ENCODE measurements at regions not wholly inside any gene's neighbourhood (a gene's known extent, or its start where the extent isn't known, plus 50 kb on each side); places are given as distances from the start of the nearest gene placed in this dataset.
"Not testable (repeated sequence)": the region's sequence is repeated elsewhere in the genome, so short reads cannot be mapped to it uniquely, and the experiment has no call there.

DNA sequence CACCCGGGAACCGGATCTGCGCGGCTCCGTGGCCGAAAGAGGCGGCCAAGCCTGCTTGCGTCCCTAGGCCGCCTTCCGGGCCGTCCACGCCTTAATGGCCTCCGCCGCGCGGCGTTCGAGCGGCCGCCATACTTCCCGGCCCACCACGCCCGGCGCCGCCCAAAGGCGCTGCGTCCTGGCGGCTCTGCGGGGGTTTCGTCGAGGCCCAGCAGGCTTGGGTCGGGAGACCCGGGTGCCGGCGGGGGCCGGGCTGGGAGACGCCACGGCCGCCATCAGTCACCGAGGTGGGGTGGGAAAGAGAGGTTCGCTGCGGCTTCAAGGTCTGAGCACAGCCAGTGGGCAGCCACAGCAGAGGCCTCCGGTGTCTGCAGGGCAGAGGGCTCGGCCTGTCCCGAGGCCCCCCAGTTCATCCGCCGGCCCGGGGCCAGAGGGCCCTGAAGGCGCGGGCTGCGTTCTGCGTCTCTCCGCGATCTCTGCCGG lies 545.8 kb upstream of the CDH10 start:
- DNase-seq (ENCODE audit: low spot score): no peak

- DNase-seq (ENCODE audit: low spot score): no peak
Observed at GRCh38 chr5:25181249-25181648, 536.5 kb upstream of the CDH10 start.

DNA sequence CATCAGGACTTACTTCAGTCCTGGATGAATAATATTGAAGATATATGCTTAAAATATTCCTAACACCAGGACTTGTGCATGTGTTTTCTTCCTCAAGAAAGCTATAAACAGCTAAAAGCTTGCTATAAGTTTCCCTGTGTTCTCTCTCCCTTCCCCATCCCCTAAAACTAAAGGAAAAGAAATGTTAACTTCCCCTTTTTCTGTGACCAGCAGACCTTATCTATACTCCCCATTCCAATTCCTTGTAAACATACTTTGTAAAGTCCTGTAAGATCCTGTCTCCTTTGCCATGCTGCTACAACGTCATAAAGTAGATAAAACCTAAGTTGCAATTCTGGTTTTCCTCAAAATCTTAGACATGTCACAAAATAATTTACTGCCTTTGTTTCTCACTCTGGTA lies 517.8 kb upstream of the CDH10 start:
- DNase-seq (ENCODE audit: low spot score): not testable (repeated sequence)

DNA sequence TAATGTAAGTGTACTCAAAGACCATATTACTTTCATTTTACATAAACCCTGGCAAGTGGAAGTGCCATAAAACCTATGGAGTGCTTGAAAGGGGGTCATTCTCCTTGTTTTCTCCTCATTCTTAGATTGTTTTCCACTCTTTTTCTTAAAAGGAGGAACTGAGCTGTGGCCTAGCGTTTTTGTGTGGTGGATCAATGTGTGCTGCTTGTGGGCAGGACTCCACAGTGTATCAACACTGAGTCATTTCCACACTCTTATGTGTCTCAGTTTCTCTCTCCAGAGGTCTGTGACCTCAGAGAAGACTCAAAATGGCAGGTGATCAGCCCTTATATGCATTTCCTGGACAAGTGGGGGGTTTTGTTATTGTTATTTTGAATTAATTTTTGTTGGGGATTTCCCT lies 516.1 kb upstream of the CDH10 start:
- no peak for DNase-seq (ENCODE audit: low spot score)

DNA sequence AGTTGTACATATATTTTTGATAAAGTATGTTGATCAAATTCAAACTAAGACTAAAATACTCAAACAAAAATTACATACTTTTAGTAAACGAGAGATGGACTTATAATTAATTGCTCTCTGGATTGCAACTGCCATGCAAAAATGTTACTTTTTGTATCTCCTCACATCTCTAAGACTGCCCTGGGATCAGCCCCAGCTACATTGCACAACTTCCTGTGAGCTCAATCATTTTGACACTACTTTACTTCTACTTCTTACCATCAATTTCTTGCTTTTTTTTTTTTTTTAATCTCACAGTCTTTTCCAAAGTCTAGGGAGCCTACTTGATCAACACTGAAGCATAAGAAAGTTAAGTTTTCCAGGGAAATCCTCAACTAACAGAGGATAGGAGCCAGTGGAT lies 506.0 kb upstream of the CDH10 start:
- DNase-seq (ENCODE audit: low spot score): no peak

GRCh38 chr5:25128606-25129005 lies 483.8 kb upstream of the CDH10 start:
- no peak for DNase-seq (ENCODE audit: low spot score)

GRCh38 chr5:25119650-25120049 lies 474.9 kb upstream of the CDH10 start:
- peak; percentile 0 for DNase-seq (ENCODE audit: low spot score)

DNA sequence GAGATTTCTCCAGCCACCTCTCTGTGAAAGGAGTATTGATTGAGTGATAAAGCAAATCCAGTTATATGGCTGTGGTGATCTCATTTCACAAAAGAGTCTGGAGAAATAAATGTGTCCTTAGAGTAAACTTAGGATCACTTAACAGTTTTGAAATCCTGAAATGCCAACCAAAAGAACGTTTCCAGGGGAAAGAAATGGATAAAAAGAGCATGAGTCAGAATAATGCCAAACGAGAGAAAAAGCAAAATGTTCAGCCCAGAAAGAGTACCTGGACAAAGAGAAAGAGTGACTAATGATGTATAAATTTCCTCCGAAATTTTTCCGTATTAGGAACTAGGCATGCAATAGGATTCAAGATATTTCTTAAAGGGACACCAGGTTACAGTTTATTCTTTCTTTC lies 463.1 kb upstream of the CDH10 start:
- no peak for DNase-seq (ENCODE audit: low spot score)

DNA sequence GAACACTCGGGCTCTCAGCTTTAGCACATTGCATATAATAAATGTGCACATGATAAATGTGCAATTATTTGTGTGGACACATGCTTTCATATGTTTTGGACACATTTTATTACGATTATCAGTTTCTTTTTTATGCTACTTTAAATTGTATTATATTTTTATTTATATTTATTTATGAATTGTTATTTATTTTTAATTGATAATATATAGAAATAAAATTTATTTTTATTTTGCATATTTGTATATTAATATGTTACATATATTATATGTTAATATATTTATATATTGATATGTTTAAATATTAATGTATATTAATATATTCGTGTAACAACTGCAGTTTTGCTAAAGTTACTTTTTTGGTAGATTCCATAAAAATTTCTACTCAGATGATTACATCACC lies 454.8 kb upstream of the CDH10 start:
- DNase-seq (ENCODE audit: low spot score): no peak

- no peak for DNase-seq (ENCODE audit: low spot score)
Observed at GRCh38 chr5:25095261-25095660, 450.5 kb upstream of the CDH10 start.

DNA sequence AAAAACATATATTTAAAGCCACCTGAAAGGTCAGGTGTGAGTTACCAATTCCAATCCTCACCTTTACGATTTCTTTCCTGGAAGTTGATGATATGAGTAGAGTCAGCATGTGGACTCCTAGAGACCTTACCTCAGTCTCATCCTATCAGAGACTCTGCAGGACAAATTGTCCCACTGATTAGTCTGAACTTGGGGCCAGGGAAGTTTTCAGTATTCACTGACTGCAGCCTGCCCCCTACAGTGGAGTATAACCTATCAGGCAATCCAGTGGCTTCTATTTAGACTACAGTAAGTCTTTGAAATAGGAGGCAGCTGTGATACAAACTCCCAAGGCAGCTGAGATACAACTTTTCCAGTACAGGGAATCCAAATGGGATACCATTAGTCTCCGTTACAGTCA lies 449.4 kb upstream of the CDH10 start:
- DNase-seq (ENCODE audit: low spot score): no peak

GRCh38 chr5:25091921-25092320 lies 447.1 kb upstream of the CDH10 start:
- DNase-seq (ENCODE audit: low spot score): no peak

DNA sequence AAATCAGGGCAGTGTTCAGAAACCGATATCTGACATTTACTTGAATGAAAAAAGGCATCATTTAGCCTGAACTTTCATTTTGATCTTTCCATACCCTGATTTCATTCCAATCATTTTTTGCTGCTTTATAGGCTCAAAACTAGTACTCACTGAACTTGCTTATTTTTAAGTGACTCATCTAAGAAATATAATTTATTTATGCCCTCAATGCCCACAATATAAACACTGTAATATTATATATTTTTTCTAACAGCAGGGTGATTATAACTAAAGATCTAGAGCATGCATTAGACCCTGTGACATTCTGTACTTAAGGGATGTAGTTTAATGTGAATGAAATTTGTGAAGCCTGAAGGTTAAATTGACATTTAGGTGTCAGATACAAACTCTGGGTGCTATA lies 446.1 kb upstream of the CDH10 start:
- no peak for DNase-seq (ENCODE audit: low spot score)

DNA sequence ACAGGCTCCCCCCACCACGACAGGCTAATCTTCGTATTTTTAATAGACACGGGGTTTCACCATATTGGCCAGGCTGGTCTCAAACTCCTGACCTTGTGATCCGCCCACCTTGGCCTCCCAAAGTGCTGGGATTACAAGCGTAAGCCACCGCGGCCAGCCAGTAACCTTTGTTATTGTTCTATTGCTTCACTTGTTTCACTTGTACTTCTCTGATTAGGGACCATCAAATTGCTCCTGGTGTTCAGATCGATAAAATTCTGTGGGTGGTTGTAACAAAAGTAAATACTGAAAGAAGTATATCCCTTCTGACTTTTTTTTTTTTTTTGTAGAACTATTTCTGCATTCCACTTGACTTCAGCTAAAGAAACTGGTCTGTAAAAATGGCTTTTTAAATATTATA lies 445.5 kb upstream of the CDH10 start:
- DNase-seq (ENCODE audit: low spot score): no peak

- not testable (repeated sequence) for DNase-seq (ENCODE audit: low spot score)
Observed at GRCh38 chr5:25088689-25089088, 443.9 kb upstream of the CDH10 start.

GRCh38 chr5:25083261-25083660 lies 438.5 kb upstream of the CDH10 start:
- not testable (repeated sequence) for DNase-seq (ENCODE audit: low spot score)

DNA sequence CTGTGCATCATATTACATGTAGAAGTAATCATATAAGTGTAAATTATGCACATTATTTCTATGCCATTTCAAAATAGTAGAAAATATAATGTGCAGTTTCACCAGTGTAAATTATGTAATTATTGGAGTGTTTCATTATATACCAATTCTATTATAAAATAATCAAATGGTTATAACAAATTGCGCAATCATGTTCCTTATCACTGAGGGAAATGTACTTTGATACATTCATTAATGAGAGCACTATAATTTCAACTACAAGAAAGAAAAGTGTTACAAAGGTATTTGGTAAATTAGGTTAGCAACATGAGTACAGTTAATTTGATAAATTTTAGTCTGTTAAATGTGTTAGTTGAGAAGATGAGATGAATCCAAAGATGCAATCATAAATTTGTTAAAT lies 421.5 kb upstream of the CDH10 start:
- no peak for DNase-seq (ENCODE audit: low spot score)

DNA sequence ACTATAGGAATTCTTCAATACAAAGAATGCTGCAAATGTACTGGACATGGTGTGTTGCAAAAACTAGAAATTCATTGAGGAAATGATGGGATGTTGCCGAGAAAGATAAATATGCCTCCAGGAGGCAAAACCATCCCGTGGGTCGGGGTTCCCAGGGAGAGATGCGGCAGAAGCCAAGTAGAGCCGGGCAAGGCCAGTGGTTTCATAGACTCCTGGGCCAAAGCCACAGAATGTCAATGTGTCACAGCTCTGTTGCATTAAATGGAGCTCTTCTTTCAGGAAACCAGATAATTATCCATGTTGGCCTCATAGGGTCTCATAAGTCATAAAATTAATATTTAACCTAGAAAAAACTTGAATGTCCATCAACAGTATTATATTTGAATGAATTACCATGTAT lies 419.5 kb upstream of the CDH10 start:
- no peak for DNase-seq (ENCODE audit: low spot score)

DNA sequence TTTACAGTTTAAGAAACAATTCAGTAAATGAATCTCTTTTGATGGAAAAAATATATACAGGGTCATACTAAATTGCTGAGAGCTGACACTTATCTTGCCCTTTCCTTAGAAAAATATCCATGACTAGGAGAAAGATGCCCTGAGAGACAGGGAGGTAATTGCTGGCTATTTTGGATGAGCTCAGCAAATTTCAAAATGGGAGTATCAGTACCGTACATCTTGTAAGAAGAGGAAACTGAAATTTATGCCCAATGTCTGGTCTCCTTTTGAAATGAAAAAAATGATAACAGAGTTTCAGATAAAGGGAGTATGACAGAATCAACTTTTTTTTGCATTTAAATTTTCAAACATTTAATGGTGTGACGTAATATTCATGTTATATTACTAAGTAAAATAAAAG lies 415.8 kb upstream of the CDH10 start:
- DNase-seq (ENCODE audit: low spot score): no peak

- no peak for DNase-seq (ENCODE audit: low spot score)
Observed at GRCh38 chr5:25056836-25057235, 412.1 kb upstream of the CDH10 start.

DNA sequence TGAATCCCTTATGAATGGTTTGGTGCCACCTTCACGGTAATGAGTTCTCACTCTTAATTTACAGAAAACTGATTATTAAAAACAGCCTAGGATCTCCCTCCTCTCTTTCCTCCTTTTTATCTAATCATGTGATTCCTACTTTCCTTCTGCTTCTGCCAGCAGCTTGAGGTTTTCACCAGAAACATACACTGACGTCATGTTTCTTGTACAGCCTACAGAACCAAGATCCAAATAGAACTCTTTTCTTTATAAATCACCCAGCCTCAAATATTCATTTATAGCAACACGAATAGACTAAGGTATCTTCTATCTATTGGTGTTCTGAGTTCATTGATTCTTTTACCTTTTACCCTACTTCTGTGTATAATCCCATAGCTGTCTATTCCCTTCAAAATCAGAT lies 388.9 kb upstream of the CDH10 start:
- DNase-seq (ENCODE audit: low spot score): no peak

DNA sequence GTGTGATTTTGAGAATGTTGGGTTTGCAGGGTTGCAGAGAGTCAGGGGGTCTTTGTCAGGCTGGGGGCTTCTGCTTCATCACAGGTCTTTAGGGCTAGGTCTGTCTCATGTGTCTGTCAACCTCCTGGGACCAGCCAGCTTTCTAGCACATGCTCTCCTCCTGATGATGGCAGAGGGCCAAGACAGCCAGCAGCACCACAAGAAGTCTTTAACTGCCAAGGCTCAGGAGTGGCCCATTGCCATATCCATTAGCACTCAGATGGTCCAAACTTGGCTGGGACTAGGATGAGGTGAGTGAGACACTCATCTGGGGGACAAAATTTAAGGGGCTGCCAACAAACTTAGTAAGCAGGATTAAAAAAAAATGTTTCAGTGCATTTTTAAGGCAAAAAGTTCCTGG lies 384.2 kb upstream of the CDH10 start:
- DNase-seq (ENCODE audit: low spot score): no peak

DNA sequence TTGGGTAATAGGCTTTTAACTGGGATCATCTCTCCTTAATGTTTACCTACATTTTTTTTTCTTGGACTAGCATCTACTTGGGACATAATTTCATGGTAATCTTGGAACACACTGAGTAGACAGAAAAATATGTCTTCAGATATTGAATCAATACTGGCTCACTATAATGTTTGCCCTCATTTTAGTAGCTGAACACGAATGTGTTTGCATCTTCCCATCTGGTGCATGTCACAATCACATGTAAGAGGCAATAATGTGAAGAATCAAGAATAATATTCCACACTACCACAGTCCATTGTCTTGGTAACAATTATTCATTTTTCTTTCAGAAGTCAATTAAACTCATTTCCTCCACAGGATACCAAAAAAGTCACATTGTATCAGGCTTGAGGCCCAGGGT lies 382.7 kb upstream of the CDH10 start:
- no peak for DNase-seq (ENCODE audit: low spot score)

DNA sequence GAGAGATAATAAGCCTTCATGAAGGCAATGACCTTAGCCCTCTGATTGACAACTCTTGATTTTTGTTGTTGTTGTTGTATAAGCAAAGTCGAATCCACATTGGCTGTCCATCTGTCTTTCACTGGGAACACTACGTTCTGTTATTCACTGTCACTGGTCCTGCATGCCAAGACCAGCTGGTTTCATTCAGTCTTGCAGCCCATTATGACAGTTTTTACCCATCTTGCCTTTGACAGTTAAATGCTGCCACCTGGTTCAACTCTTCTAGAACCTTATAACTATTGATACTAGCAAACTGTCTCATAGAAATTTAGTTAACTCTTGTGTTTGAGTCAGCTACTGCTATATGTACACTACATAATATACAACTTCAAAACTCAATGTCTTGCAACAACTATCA lies 382.3 kb upstream of the CDH10 start:
- DNase-seq (ENCODE audit: low spot score): no peak

DNA sequence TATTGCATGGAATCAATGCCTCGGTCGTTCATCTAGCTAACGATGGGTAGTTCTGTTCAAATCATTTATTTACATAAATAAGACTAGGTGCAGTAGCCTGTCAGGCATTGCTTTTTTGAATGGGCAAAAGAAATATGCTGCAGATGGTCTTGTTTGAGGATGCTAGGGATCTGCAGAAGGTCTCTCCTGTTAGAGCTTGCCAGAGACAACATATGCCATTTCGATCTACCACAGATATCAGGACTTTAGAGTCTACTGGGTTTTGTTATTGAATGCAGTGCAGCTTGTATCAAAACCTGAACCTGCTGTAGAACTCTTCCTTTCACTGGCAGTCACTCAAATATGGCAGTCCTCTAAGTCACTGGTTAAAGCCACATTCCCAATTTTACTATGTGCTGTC lies 381.1 kb upstream of the CDH10 start:
- no peak for DNase-seq (ENCODE audit: low spot score)

Measured in hepatic stellate cell (primary cell).